ENCODE measurements at regions not wholly inside any gene's neighbourhood (a gene's known extent, or its start where the extent isn't known, plus 50 kb on each side); places are given as distances from the start of the nearest gene placed in this dataset.

DNA sequence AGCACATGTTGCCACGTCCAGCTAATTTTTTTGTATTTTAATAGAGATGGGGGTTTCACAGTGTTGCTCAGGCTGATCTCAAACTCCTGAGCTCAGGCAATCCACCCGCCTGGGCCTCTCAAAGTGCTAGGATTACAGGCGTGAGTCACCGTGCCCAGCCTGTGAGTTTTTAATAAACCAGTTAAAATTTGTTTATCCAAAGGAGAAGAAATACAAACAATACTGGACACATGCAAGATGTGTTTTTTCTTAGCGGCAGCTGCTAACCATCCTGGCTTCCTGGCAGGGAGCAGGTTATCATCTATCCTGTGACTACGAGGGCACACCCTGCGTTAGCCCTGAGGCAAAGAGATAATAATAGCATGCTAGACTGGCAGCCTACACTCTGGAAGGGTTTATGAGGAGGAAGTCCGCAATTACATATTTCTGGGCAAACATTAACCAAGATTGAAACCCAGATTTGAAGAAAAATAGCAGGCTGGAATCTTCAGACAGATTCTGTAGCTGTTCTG, 191.4 kb downstream of the SPRY1 start:
- TF ChIP-seq, protein P1, sequence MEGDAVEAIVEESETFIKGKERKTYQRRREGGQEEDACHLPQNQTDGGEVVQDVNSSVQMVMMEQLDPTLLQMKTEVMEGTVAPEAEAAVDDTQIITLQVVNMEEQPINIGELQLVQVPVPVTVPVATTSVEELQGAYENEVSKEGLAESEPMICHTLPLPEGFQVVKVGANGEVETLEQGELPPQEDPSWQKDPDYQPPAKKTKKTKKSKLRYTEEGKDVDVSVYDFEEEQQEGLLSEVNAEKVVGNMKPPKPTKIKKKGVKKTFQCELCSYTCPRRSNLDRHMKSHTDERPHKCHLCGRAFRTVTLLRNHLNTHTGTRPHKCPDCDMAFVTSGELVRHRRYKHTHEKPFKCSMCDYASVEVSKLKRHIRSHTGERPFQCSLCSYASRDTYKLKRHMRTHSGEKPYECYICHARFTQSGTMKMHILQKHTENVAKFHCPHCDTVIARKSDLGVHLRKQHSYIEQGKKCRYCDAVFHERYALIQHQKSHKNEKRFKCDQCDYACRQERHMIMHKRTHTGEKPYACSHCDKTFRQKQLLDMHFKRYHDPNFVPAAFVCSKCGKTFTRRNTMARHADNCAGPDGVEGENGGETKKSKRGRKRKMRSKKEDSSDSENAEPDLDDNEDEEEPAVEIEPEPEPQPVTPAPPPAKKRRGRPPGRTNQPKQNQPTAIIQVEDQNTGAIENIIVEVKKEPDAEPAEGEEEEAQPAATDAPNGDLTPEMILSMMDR (IDR thresholded peaks at IDR 0.05) = no peak
- TF ChIP-seq POLR2A (IDR thresholded peaks at IDR 0.05) = no peak

Data from esophagus squamous epithelium (tissue), 4 donors.